HL-60 (cell line): ENCODE measurements at regions not wholly inside any gene's neighbourhood (a gene's known extent, or its start where the extent isn't known, plus 50 kb on each side); places are given as distances from the start of the nearest gene placed in this dataset.
"Not testable (repeated sequence)": the region's sequence is repeated elsewhere in the genome, so short reads cannot be mapped to it uniquely, and the experiment has no call there.

Experiments
- DNase-seq, 2 experiments: peaks; one replicate each; pipeline ENCODE4 v3.0.0-alpha.2; 2010 to 2020; ENCODE audit warnings: low read depth in 1 of 2, low spot score in 1 of 2
- H3K27ac ChIP-seq: fragments of 250-450 bp; sonication (Bioruptor Pico); replicated peaks from 2 replicates; pipeline ENCODE4 v1.5.1; 2020; ENCODE audit warnings: mild to moderate bottlenecking, moderate library complexity
- H3K27me3 ChIP-seq: fragments of 250-450 bp; sonication (Bioruptor Pico); 2 replicates; pipeline ENCODE4 v1.5.1; 2021; ENCODE audit warnings: mild to moderate bottlenecking, moderate library complexity; ENCODE audit not compliant: insufficient read depth, poor library complexity, severe bottlenecking
- H3K4me3 ChIP-seq: replicated peaks from 2 replicates; pipeline ENCODE4 v1.5.1; 2011; ENCODE audit warnings: mild to moderate bottlenecking, control low read depth, low read length; ENCODE audit not compliant: insufficient read depth
- GABPA ChIP-seq: IDR thresholded peaks from 2 replicates; pipeline ENCODE4 v1.6.1; 2012; ENCODE audit warnings: low read depth
- POLR2AphosphoS5 ChIP-seq: IDR thresholded peaks from 2 replicates; pipeline ENCODE4 v1.6.1; 2012; ENCODE audit warnings: low read depth
- SPI1 ChIP-seq: IDR thresholded peaks from 2 replicates; pipeline ENCODE4 v1.6.1; 2012; ENCODE audit warnings: low read depth, mild to moderate bottlenecking, borderline replicate concordance
- TF ChIP-seq, protein P1 (sequence below): IDR thresholded peaks from 2 replicates; pipeline ENCODE4 v1.6.1; 2012; ENCODE audit warnings: low read depth; ENCODE audit not compliant: insufficient replicate concordance
- TF ChIP-seq, protein P2 (sequence below): IDR thresholded peaks from one replicate; pipeline ENCODE4 v1.5.1; 2011; ENCODE audit warnings: low read length, control low read depth, inconsistent platforms; ENCODE audit not compliant: insufficient read depth

DNA sequence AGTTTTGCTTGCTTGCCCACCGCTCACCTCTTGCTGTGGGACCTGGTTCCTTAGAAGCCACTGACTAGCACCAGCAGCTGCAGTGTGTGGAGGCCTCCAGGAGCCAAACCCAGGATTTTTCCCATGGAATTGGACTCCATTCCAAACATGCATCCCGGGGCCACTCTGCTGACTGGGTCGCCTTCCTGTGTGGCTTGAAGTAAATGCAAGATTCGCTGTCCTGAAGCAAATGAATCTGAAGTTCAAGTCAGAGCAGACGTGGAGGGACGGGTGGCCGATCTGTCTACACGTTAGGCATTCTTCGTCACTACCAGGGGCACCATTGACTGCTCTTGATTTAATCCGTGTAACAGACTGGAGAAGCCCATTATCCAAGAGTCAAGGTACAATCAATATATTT is 109.0 kb downstream of the SHOX start:
- DNase-seq = no peak
- Histone ChIP-seq H3K27ac (no peak overlapping the region), H3K4me3 (no peak overlapping the region), H3K27me3 (no peaks in the 10 kb centered on the region)
- TF ChIP-seq, protein P1, sequence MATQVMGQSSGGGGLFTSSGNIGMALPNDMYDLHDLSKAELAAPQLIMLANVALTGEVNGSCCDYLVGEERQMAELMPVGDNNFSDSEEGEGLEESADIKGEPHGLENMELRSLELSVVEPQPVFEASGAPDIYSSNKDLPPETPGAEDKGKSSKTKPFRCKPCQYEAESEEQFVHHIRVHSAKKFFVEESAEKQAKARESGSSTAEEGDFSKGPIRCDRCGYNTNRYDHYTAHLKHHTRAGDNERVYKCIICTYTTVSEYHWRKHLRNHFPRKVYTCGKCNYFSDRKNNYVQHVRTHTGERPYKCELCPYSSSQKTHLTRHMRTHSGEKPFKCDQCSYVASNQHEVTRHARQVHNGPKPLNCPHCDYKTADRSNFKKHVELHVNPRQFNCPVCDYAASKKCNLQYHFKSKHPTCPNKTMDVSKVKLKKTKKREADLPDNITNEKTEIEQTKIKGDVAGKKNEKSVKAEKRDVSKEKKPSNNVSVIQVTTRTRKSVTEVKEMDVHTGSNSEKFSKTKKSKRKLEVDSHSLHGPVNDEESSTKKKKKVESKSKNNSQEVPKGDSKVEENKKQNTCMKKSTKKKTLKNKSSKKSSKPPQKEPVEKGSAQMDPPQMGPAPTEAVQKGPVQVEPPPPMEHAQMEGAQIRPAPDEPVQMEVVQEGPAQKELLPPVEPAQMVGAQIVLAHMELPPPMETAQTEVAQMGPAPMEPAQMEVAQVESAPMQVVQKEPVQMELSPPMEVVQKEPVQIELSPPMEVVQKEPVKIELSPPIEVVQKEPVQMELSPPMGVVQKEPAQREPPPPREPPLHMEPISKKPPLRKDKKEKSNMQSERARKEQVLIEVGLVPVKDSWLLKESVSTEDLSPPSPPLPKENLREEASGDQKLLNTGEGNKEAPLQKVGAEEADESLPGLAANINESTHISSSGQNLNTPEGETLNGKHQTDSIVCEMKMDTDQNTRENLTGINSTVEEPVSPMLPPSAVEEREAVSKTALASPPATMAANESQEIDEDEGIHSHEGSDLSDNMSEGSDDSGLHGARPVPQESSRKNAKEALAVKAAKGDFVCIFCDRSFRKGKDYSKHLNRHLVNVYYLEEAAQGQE = no peak
- TF ChIP-seq POLR2AphosphoS5 (no peak), SPI1 (no peak), GABPA (no peak)
- TF ChIP-seq, protein P2, sequence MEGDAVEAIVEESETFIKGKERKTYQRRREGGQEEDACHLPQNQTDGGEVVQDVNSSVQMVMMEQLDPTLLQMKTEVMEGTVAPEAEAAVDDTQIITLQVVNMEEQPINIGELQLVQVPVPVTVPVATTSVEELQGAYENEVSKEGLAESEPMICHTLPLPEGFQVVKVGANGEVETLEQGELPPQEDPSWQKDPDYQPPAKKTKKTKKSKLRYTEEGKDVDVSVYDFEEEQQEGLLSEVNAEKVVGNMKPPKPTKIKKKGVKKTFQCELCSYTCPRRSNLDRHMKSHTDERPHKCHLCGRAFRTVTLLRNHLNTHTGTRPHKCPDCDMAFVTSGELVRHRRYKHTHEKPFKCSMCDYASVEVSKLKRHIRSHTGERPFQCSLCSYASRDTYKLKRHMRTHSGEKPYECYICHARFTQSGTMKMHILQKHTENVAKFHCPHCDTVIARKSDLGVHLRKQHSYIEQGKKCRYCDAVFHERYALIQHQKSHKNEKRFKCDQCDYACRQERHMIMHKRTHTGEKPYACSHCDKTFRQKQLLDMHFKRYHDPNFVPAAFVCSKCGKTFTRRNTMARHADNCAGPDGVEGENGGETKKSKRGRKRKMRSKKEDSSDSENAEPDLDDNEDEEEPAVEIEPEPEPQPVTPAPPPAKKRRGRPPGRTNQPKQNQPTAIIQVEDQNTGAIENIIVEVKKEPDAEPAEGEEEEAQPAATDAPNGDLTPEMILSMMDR = no peak

DNA sequence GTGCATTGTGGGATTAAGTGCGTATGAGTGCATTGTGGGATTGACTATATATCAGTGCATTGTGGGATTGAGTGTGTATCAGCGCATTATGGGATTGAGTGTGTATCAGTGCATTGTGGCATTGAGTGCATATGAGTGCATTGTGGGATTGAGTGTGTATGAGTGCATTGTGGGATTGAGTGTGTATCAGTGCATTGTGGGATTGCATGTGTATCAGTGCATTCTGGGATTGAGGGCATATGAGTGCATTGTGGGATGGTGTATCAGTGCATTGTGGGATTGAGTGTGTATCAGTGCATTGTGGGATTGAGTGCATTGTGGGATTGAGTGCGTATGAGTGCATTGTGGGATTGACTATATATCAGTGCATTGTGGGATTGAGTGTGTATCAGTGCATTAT is 106.4 kb downstream of the SHOX start:
- not testable (repeated sequence) for H3K4me3 ChIP-seq, H3K27me3 ChIP-seq, H3K27ac ChIP-seq, DNase-seq

DNA sequence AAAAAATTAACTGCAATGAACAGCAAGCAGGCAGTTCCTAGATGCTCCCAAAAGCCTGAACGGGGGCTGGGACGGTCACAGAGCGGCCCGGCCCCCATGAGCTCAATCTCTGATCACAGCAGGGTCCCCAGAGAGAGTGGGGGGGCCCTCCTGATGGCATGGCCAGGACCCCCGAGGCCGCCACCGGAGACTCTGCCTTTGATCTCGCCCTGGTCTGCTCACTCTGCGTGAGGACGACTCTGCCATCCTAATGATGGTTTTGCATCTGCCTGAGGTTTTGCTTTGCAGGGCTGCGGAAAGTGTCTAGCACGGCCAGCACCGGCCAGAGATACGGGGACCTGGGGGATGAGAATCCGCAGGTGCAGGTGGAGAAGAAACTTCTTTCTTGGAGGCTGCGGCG is 103.8 kb downstream of the SHOX start:
- Histone ChIP-seq H3K4me3 (no peak overlapping the region), H3K27me3 (no peaks in the 10 kb centered on the region), H3K27ac (no peak overlapping the region)
- DNase-seq = no peak
- TF ChIP-seq, protein P1 = no peak
- TF ChIP-seq, protein P2 = no peak
- TF ChIP-seq POLR2AphosphoS5 (no peak), SPI1 (no peak), GABPA (no peak)

DNA sequence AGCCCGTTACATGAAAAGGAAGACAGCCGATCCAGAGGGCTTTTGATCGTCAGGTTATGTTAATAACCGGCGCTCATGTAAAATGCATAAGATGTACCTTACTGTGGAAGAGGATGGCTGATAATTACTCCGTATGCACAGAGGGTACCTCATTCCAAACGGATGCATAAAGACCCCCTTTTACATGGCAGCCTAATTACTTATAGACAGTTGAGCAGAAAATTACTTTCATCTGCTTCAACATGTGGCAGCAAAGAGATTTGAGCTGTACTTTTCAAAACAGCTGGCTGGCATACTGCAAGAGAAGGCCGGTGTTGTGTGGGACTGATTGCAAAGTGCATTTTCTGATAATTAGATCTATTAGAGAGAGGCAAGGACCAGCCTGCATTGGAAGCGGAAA is 103.4 kb downstream of the SHOX start:
- no peak for DNase-seq
- TF ChIP-seq GABPA = no peak
- no peaks in the 10 kb centered on the region for H3K27me3 ChIP-seq
- no peak overlapping the region for H3K4me3 ChIP-seq
- no peak overlapping the region for H3K27ac ChIP-seq

DNA sequence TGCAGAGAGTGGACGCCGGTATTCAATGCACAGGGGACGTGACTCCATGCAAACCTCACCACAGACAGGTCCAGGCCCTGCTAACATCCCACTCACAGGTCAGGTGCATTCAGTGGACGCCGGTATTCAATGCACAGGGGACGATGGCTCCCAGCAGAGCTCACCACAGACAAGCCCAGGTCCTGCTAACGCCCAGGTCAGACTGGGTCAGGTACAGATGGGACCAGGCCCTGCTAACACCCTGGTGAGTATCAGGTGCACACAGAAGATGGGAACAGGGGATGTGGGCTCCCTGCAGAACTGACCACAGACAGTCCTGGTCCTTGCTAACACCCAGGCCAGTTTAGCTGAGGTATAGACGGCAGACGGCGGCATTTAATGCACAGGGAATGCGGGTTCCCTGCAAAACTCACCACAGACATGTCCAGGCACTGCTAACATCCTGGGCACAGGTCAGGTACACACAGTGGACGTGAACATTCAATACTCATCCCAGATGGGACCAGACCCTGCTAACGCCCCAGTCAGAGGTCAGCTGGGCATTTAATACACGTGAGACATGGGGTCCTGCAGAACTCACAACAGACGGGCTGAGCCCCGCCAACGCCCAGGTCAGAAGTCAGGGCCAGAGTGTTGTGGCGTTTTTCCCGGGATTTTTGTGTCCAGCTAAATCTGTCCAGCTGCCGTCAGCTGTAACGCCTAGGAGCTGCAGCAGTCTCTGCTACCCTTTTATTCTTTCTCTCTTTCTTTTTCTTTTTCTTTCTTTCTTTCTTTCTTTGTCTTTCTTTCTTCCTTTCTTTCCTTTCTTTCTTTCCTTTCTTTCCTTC is 99.2 kb downstream of the SHOX start:
- Histone ChIP-seq H3K27ac (no peak overlapping the region), H3K27me3 (no peaks in the 10 kb centered on the region), H3K4me3 (no peak overlapping the region)
- no peak for DNase-seq
- TF ChIP-seq SPI1 = no peak
- no peak for TF ChIP-seq GABPA
- TF ChIP-seq, protein P2 = no peak
- TF ChIP-seq, protein P1 = no peak
- TF ChIP-seq POLR2AphosphoS5 = no peak

DNA sequence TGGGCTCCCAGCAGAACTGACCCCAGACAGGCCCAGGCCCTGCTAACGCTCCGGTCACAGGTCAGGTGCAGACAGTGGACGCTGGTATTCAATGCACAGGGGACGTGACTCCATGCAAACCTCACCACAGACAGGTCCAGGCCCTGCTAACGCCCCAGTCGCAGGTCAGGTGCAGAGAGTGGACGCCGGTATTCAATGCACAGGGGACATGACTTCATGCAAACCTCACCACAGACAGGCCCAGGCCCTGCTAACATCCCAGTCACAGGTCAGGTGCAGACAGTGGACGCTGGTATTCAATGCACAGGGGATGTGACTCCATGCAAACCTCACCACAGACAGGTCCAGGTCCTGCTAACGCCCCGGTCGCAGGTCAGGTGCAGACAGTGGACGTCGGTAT is 98.5 kb downstream of the SHOX start:
- DNase-seq, H3K27ac ChIP-seq, H3K27me3 ChIP-seq, H3K4me3 ChIP-seq: not testable (repeated sequence)
